GM12891 (cell line): ENCODE measurements at regions not wholly inside any gene's neighbourhood (a gene's known extent, or its start where the extent isn't known, plus 50 kb on each side); places are given as distances from the start of the nearest gene placed in this dataset.

Experiments
- PAX5 ChIP-seq: IDR thresholded peaks from 2 replicates; pipeline ENCODE4 v1.6.1; 2011; ENCODE audit warnings: low read length, moderate library complexity, mild to moderate bottlenecking; ENCODE audit not compliant: insufficient read depth, severe bottlenecking
- POLR2A ChIP-seq: IDR thresholded peaks from 2 replicates; pipeline ENCODE4 v1.6.1; 2011; ENCODE audit warnings: low read depth, low read length, control low read depth
- POLR2AphosphoS5 ChIP-seq: IDR thresholded peaks from 2 replicates; pipeline ENCODE4 v1.6.1; 2011; ENCODE audit warnings: low read depth, low read length, control low read depth

- TF ChIP-seq POLR2A = no peak
- TF ChIP-seq PAX5 = no peak
- no peak for TF ChIP-seq POLR2AphosphoS5
These were observed 132.5 kb upstream of the FOXN3 start for GRCh38 chr14:89549381-89550125.
